ENCODE measurements at regions not wholly inside any gene's neighbourhood (a gene's known extent, or its start where the extent isn't known, plus 50 kb on each side); places are given as distances from the start of the nearest gene placed in this dataset.

- TF ChIP-seq, protein P1, sequence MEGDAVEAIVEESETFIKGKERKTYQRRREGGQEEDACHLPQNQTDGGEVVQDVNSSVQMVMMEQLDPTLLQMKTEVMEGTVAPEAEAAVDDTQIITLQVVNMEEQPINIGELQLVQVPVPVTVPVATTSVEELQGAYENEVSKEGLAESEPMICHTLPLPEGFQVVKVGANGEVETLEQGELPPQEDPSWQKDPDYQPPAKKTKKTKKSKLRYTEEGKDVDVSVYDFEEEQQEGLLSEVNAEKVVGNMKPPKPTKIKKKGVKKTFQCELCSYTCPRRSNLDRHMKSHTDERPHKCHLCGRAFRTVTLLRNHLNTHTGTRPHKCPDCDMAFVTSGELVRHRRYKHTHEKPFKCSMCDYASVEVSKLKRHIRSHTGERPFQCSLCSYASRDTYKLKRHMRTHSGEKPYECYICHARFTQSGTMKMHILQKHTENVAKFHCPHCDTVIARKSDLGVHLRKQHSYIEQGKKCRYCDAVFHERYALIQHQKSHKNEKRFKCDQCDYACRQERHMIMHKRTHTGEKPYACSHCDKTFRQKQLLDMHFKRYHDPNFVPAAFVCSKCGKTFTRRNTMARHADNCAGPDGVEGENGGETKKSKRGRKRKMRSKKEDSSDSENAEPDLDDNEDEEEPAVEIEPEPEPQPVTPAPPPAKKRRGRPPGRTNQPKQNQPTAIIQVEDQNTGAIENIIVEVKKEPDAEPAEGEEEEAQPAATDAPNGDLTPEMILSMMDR (IDR thresholded peaks at IDR 0.05 in 8 of 11, conservative IDR thresholded peaks at IDR 0.05 in 3 of 11), result no peak
- TF ChIP-seq POLR2A (IDR thresholded peaks at IDR 0.05) (no peak), POLR2AphosphoS5 (IDR thresholded peaks at IDR 0.05) (no peak)
Measured at GRCh38 chr3:35081899-35082298, 557.4 kb upstream of the ARPP21 start.

Measured in spleen (tissue), 7 donors.